BLaER1 treated with 17β-estradiol and CSF1 and Interleukin-3, amounts not matched to agents 10 nM and 100 nM (cell line): ENCODE measurements at regions not wholly inside any gene's neighbourhood (a gene's known extent, or its start where the extent isn't known, plus 50 kb on each side); places are given as distances from the start of the nearest gene placed in this dataset.

Source experiments
- H3K27ac ChIP-seq, 11 experiments: shearing (Covaris generic); formaldehyde crosslinking; 2 replicates each; pipeline ENCODE4 v1.8.1; 2022
- H3K27me3 ChIP-seq, 11 experiments: shearing (Covaris generic); formaldehyde crosslinking; 2 replicates each; pipeline ENCODE4 v1.8.1; 2022
- H3K36me3 ChIP-seq, 11 experiments: shearing (Covaris generic); formaldehyde crosslinking; 2 replicates each; pipeline ENCODE4 v1.8.1; 2022
- H3K4me1 ChIP-seq, 10 experiments: shearing (Covaris generic); formaldehyde crosslinking; 2 replicates each; pipeline ENCODE4 v1.8.1; 2022
- H3K4me2 ChIP-seq, 11 experiments: shearing (Covaris generic); formaldehyde crosslinking; 2 replicates each; pipeline ENCODE4 v1.8.1; 2022
- H3K4me3 ChIP-seq, 10 experiments: shearing (Covaris generic); formaldehyde crosslinking; 2 replicates each; pipeline ENCODE4 v1.8.1; 2022
- H3K9ac ChIP-seq, 11 experiments: shearing (Covaris generic); formaldehyde crosslinking; 2 replicates each; pipeline ENCODE4 v1.8.1; 2022
- H3K9me3 ChIP-seq, 11 experiments: shearing (Covaris generic); formaldehyde crosslinking; replicated peaks in 1 of 11; 2 replicates each; pipeline ENCODE4 v1.8.1; 2022
- H4K20me1 ChIP-seq, 11 experiments: shearing (Covaris generic); formaldehyde crosslinking; 2 replicates each; pipeline ENCODE4 v1.8.1; 2022
- Cebpa-rat ChIP-seq, 11 experiments: shearing (Covaris generic); IDR thresholded peaks; 2 replicates each; pipeline ENCODE4 v1.8.1; 2022

GRCh38 chr18:33812186-33812585 lies 234.2 kb downstream of the ASXL3 start:
- Histone ChIP-seq H3K4me3 (no peak overlapping the region), H3K9ac (no peak overlapping the region), H3K27ac (no peak overlapping the region), H3K27me3 (no peaks in the 10 kb centered on the region), H3K4me2 (no peak overlapping the region), H3K4me1 (peaks cover 7 to 24% (median 16%) of the 10 kb centered on the region in 10 experiments; a peak in 19 of 20 replicates), H3K9me3 (0 out of 22 replicates have a peak, but pooled peaks cover 0 to 3% (median 0%) of the 10 kb centered on the region in 11 experiments), H3K36me3 (no peaks in the 10 kb centered on the region), H4K20me1 (no peaks in the 10 kb centered on the region)
- TF ChIP-seq Cebpa-rat (IDR thresholded peaks at IDR 0.05), result no peak

- H3K36me3 ChIP-seq, result no peaks in the 10 kb centered on the region
- H3K27ac ChIP-seq, result no peak overlapping the region
- no peak overlapping the region for H3K4me2 ChIP-seq
- peaks cover 7 to 20% (median 16%) of the 10 kb centered on the region in 10 experiments; a peak in 19 of 20 replicates for H3K4me1 ChIP-seq
- H4K20me1 ChIP-seq, result no peaks in the 10 kb centered on the region
- no peak for TF ChIP-seq Cebpa-rat (IDR thresholded peaks at IDR 0.05)
- H3K9ac ChIP-seq, result no peak overlapping the region
- no peak overlapping the region for H3K4me3 ChIP-seq
- H3K27me3 ChIP-seq, result no peaks in the 10 kb centered on the region
- peaks cover 0 to 9% (median 0%) of the 10 kb centered on the region in 11 experiments; a peak in 7 of 22 replicates for H3K9me3 ChIP-seq
These were observed 227.6 kb downstream of the ASXL3 start for GRCh38 chr18:33805592-33805991.

DNA sequence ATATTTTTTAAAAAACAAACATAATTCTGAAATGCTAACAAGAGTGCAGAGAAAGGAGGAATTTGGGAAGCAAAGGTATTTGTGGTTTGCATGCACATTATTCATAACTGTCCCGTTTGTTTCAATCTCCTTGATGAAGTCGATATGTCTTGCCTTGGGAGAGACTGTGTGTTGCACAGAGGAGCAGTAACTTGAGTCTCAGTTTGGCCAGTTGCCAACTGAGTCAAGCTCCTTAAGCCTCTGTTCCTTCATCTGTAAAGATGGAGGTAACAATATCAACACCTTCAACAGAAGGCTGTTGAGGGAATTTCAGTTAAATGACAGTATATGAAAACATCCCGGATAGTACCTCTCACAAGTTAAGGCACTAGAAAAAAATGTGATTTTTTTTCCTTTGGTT lies 226.2 kb downstream of the ASXL3 start:
- no peaks in the 10 kb centered on the region for H3K36me3 ChIP-seq
- H3K9ac ChIP-seq, result no peak overlapping the region

DNA sequence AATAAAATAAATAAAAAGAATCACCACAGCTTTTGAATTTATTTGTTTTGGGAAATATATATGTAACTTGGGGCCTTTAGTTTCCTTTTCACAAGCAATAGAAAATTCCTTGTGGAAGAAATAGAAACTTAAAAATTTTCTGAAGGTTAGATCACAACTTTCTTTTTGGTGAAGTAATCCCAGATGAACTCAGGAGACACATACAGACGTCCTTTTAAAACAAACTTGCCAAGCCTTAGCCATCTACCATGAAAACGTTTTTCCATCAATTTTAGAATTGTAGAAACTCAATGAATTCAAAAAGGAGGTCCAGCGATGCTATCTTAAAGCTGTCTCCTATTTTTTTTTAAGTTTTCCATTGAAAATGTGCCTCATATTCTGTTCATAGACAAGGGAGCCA lies 225.6 kb downstream of the ASXL3 start:
- H3K27me3 ChIP-seq, result no peaks in the 10 kb centered on the region
- H3K9me3 ChIP-seq, result peaks cover 0 to 9% (median 0%) of the 10 kb centered on the region in 11 experiments; a peak in 7 of 22 replicates
- no peak overlapping the region for H3K4me2 ChIP-seq
- H3K27ac ChIP-seq, result no peak overlapping the region
- H3K36me3 ChIP-seq, result no peaks in the 10 kb centered on the region
- H4K20me1 ChIP-seq, result no peaks in the 10 kb centered on the region
- H3K9ac ChIP-seq, result no peak overlapping the region
- TF ChIP-seq Cebpa-rat (IDR thresholded peaks at IDR 0.05), result no peak
- H3K4me3 ChIP-seq, result no peak overlapping the region
- H3K4me1 ChIP-seq, result peaks cover 0 to under 1% (median 0%) of the 10 kb centered on the region in 10 experiments; a peak in 1 of 20 replicates

More for the DNA sequence above, 226.2 kb downstream of the ASXL3 start:
- no peak overlapping the region for H3K4me3 ChIP-seq
- H3K9me3 ChIP-seq, result peaks cover 0 to 9% (median 0%) of the 10 kb centered on the region in 11 experiments; a peak in 7 of 22 replicates
- H3K4me1 ChIP-seq, result peaks cover 0 to 7% (median 5%) of the 10 kb centered on the region in 10 experiments; a peak in 15 of 20 replicates
- TF ChIP-seq Cebpa-rat (IDR thresholded peaks at IDR 0.05), result no peak
- no peaks in the 10 kb centered on the region for H3K27me3 ChIP-seq
- no peak overlapping the region for H3K4me2 ChIP-seq
- no peak overlapping the region for H3K27ac ChIP-seq
- H4K20me1 ChIP-seq, result no peaks in the 10 kb centered on the region

DNA sequence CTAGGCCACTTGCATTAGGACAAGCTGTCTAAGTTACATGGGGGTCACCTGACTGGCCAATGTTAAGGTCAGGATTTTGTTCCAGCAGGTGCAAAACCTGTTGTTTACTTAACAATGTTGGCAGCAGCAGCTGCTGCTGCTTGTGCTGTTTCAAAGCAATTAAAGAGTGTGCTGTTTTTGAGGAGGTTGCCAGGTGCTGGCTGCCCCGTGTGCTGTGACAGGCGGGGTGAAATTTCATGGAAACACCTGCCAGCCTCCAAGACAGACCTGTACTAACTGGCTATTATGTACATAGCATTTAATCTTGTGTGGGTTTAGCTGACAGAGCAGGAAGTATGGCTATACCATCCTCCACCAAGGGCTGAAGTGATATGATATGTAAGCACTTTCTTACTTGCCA lies 224.9 kb downstream of the ASXL3 start:
- H3K36me3 ChIP-seq, result no peaks in the 10 kb centered on the region
- H3K27ac ChIP-seq, result no peak overlapping the region
- no peak for TF ChIP-seq Cebpa-rat (IDR thresholded peaks at IDR 0.05)
- H3K9ac ChIP-seq, result no peak overlapping the region
- no peaks in the 10 kb centered on the region for H4K20me1 ChIP-seq
- no peak overlapping the region; a peak in 1 of 22 replicates for H3K4me2 ChIP-seq
- no peaks in the 10 kb centered on the region for H3K27me3 ChIP-seq
- no peaks in the 10 kb centered on the region for H3K4me1 ChIP-seq
- peaks cover 0 to 9% (median 0%) of the 10 kb centered on the region in 11 experiments; a peak in 7 of 22 replicates for H3K9me3 ChIP-seq
- no peak overlapping the region for H3K4me3 ChIP-seq
